HuH-7 (cell line): ENCODE measurements at regions not wholly inside any gene's neighbourhood (a gene's known extent, or its start where the extent isn't known, plus 50 kb on each side); places are given as distances from the start of the nearest gene placed in this dataset.

Experiments
- DNase-seq: peaks from one replicate; pipeline ENCODE4 v3.0.0; 2011; ENCODE audit warnings: low spot score

DNA sequence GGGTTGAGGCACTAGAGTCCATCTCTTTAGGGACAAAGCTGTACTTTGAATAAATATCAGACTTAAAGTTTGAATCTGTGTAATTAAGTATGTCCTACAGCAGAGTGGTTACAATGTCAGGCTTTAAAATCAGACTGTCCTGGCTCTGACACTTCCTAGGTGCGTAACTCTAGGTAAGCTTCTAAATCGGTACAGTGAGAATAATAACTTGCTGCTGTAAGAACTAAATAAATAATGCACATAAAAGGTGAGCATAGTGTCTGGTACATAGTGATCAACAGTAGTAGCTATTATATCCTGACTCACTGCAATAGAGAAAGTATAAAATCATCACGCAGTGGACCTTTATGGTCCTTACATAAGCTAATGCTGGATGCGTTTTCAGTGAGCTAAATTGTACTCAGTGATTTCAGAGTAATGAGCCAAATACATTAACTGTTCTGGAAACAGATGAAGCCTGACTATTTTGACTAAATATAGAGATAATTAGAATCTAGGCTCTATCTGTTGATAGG is 72.2 kb upstream of the PDK4 start:
- no peak for DNase-seq

GRCh38 chr7:95662987-95663386 is 66.7 kb upstream of the PDK4 start:
- DNase-seq, result no peak

GRCh38 chr7:95660023-95660434 is 63.7 kb upstream of the PDK4 start:
- DNase-seq, result no peak

GRCh38 chr7:95658676-95659075 is 62.4 kb upstream of the PDK4 start:
- no peak for DNase-seq

GRCh38 chr7:95649546-95649945 is 53.2 kb upstream of the PDK4 start:
- DNase-seq, result no peak

DNA sequence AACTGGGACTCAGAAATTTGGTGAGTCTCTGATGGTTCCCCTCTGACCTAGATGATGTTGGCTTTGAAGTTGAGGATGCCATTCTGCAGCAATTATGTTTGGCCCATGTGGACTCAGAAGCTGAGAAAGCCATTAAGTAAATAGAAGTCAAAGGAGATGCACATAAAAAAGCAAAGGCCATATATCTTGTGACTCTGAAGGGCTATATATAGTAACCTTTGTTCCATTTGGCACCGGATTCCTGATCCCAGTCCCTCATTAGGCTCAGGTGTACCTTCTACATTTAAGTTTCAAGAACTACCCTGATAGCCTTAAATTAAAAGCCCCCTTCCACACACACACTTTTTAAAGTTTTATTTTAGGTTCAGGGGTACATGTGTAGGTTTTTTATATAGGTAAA is 50.0 kb upstream of the PDK4 start:
- no peak for DNase-seq
